IMR-90 (cell line): ENCODE measurements at regions not wholly inside any gene's neighbourhood (a gene's known extent, or its start where the extent isn't known, plus 50 kb on each side); places are given as distances from the start of the nearest gene placed in this dataset.
A peak's percentile ranks its signal among the peaks of the same experiment; 100 is the strongest.

Experiments
- BHLHE40 ChIP-seq: fragments of 150-350 bp; IDR thresholded peaks from 2 replicates; pipeline ENCODE4 v1.6.1; 2016; ENCODE audit warnings: mild to moderate bottlenecking, low read depth, low read length
- CEBPB ChIP-seq: IDR thresholded peaks from 2 replicates; pipeline ENCODE4 v1.6.1; 2012; ENCODE audit warnings: low read depth, low read length, improper control_type of control experiment
- CTCF ChIP-seq: conservative IDR thresholded peaks from 2 replicates; pipeline ENCODE4 v1.5.1; 2012; ENCODE audit warnings: mild to moderate bottlenecking, low read depth, low read length, improper control_type of control experiment
- MXI1 ChIP-seq: IDR thresholded peaks from 2 replicates; pipeline ENCODE4 v1.6.1; 2012; ENCODE audit warnings: low read depth, mild to moderate bottlenecking, low read length, moderate library complexity, borderline replicate concordance
- NFE2L2 ChIP-seq: fragments of 150-350 bp; IDR thresholded peaks from 2 replicates; pipeline ENCODE4 v1.6.1; 2016; ENCODE audit warnings: low read depth, mild to moderate bottlenecking, low read length
- POLR2A ChIP-seq: IDR thresholded peaks from 2 replicates; pipeline ENCODE4 v1.6.1; 2012; ENCODE audit warnings: mild to moderate bottlenecking, low read depth, low read length
- RCOR1 ChIP-seq: IDR thresholded peaks from 2 replicates; pipeline ENCODE4 v1.6.1; 2012; ENCODE audit warnings: mild to moderate bottlenecking, low read length, improper control_type of control experiment; ENCODE audit not compliant: insufficient replicate concordance
- USF2 ChIP-seq: fragments of 150-350 bp; IDR thresholded peaks from 2 replicates; pipeline ENCODE4 v1.6.1; 2017; ENCODE audit warnings: mild to moderate bottlenecking, antibody characterized with exemption, low read length, low read depth

- TF ChIP-seq CEBPB (peak; percentile 53), CTCF (no peak), RCOR1 (no peak), MXI1 (no peak), NFE2L2 (no peak), BHLHE40 (no peak), POLR2A (no peak), USF2 (no peak)
These were observed 91.2 kb downstream of the LRATD1 start for GRCh38 chr2:14723684-14724083.
